SK-N-SH treated with all-trans-retinoic acid at 6 μM for 48 hours (cell line): ENCODE measurements at regions not wholly inside any gene's neighbourhood (a gene's known extent, or its start where the extent isn't known, plus 50 kb on each side); places are given as distances from the start of the nearest gene placed in this dataset.

Source experiments
- ATAC-seq: fragments of 200-7000 bp; cut with Tn5 transposase; 3 replicates; pipeline ENCODE4 v1.9.1; 2020; ENCODE audit warnings: mild to moderate bottlenecking, moderate library complexity
- ARNTL ChIP-seq: fragments of 450-650 bp; formaldehyde crosslinking; IDR thresholded peaks from 2 replicates; pipeline ENCODE4 v1.5.0; 2020; ENCODE audit warnings: low read depth, mild to moderate bottlenecking, moderate library complexity, borderline replicate concordance
- BACH2 ChIP-seq: fragments of 250-450 bp; sonication (Bioruptor Pico); IDR thresholded peaks from 2 replicates; pipeline ENCODE4 v1.9.0; 2021; ENCODE audit warnings: mild to moderate bottlenecking, borderline replicate concordance
- CSDC2 ChIP-seq: fragments of 250-450 bp; sonication (Bioruptor Pico); IDR thresholded peaks from 2 replicates; pipeline ENCODE4 v1.5.0; 2020; ENCODE audit warnings: mild to moderate bottlenecking, moderate library complexity
- ESRRG ChIP-seq: fragments of 250-450 bp; sonication (Bioruptor Pico); IDR thresholded peaks from 2 replicates; pipeline ENCODE4 v1.6.1; 2021; ENCODE audit warnings: mild to moderate bottlenecking
- GLIS3 ChIP-seq: fragments of 250-450 bp; sonication (Bioruptor Pico); IDR thresholded peaks from 2 replicates; pipeline ENCODE4 v1.5.0; 2020; ENCODE audit warnings: mild to moderate bottlenecking, moderate library complexity
- ISL1 ChIP-seq: fragments of 250-450 bp; sonication (Bioruptor Pico); IDR thresholded peaks from 2 replicates; pipeline ENCODE4 v2.1.2; 2022; ENCODE audit warnings: mild to moderate bottlenecking, moderate library complexity
- OSR1 ChIP-seq: fragments of 250-450 bp; sonication (Bioruptor Pico); IDR thresholded peaks from 2 replicates; pipeline ENCODE4 v1.8.0; 2022; ENCODE audit warnings: moderate library complexity, mild to moderate bottlenecking, inconsistent platforms
- PPARA ChIP-seq: fragments of 250-450 bp; sonication (Bioruptor Pico); IDR thresholded peaks from 2 replicates; pipeline ENCODE4 v1.5.0; 2020; ENCODE audit warnings: mild to moderate bottlenecking, borderline replicate concordance
- SNAI2 ChIP-seq: fragments of 250-450 bp; sonication (Bioruptor Pico); IDR thresholded peaks from 2 replicates; pipeline ENCODE4 v1.5.0; 2020; ENCODE audit warnings: mild to moderate bottlenecking, moderate library complexity
- TCF4 ChIP-seq: fragments of 250-450 bp; sonication (Bioruptor Pico); IDR thresholded peaks from 2 replicates; pipeline ENCODE4 v1.8.0; 2021; ENCODE audit warnings: mild to moderate bottlenecking, moderate library complexity, borderline replicate concordance
- ZC3H10 ChIP-seq: fragments of 250-450 bp; sonication (Bioruptor Pico); IDR thresholded peaks from 2 replicates; pipeline ENCODE4 v1.5.1; 2021; ENCODE audit warnings: mild to moderate bottlenecking, moderate library complexity
- ZFP3 ChIP-seq: fragments of 250-450 bp; sonication (Bioruptor Pico); IDR thresholded peaks from 2 replicates; pipeline ENCODE4 v1.5.0; 2020; ENCODE audit warnings: mild to moderate bottlenecking, moderate library complexity
- ZFP30 ChIP-seq: fragments of 450-650 bp; formaldehyde crosslinking; IDR thresholded peaks from 2 replicates; pipeline ENCODE4 v1.5.0; 2022; ENCODE audit warnings: mild to moderate bottlenecking, moderate library complexity
- ZNF565 ChIP-seq: fragments of 450-650 bp; formaldehyde crosslinking; conservative IDR thresholded peaks from 2 replicates; pipeline ENCODE4 v1.5.0; 2020; ENCODE audit warnings: low read depth, mild to moderate bottlenecking, moderate library complexity
- ZNF70 ChIP-seq: fragments of 450-650 bp; formaldehyde crosslinking; IDR thresholded peaks from 2 replicates; pipeline ENCODE4 v1.5.0; 2020; ENCODE audit warnings: mild to moderate bottlenecking, moderate library complexity
- ZNF8 ChIP-seq: fragments of 450-650 bp; formaldehyde crosslinking; IDR thresholded peaks from 2 replicates; pipeline ENCODE4 v1.5.0; 2020; ENCODE audit warnings: mild to moderate bottlenecking, moderate library complexity
- TF ChIP-seq, protein P1 (sequence below): fragments of 250-450 bp; sonication (Bioruptor Pico); IDR thresholded peaks from 2 replicates; pipeline ENCODE4 v1.8.0; 2021; ENCODE audit warnings: low read depth, mild to moderate bottlenecking, moderate library complexity, borderline replicate concordance
- TF ChIP-seq, protein P2 (sequence below): fragments of 250-450 bp; sonication (Bioruptor Pico); IDR thresholded peaks from 2 replicates; pipeline ENCODE4 v1.8.0; 2020; ENCODE audit warnings: mild to moderate bottlenecking, moderate library complexity, borderline replicate concordance
- TF ChIP-seq, protein P3 (sequence below): fragments of 250-450 bp; sonication (Bioruptor Pico); IDR thresholded peaks from 2 replicates; pipeline ENCODE4 v1.5.1; 2020; ENCODE audit warnings: low read depth, mild to moderate bottlenecking, moderate library complexity

DNA sequence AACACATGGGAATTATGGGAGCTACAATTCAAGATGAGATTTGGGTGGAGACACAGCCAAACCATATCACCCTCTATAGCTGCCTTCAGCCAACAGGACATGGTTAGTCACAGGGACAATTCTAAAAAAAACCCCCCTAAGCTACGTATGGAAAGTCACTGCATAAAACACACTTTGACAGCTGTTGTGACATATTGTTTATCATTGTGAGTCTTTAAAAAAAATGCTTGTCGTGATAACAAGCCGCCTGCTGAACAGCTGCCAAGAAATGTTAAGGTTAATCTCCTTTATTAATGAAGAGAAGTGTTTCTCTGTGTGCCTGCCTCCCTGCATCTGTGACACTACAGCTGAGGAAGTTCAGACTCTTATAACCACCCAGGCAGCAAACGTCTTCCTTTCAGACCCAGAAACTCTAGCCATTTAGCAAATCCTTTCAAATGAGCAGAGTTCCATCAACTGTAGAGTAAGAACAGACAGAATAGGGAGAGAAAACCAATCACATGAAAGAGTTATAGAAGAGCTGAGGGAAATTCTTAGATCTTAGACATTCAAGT is 1459.6 kb upstream of the TMEM132C start:
- TF ChIP-seq, protein P1, sequence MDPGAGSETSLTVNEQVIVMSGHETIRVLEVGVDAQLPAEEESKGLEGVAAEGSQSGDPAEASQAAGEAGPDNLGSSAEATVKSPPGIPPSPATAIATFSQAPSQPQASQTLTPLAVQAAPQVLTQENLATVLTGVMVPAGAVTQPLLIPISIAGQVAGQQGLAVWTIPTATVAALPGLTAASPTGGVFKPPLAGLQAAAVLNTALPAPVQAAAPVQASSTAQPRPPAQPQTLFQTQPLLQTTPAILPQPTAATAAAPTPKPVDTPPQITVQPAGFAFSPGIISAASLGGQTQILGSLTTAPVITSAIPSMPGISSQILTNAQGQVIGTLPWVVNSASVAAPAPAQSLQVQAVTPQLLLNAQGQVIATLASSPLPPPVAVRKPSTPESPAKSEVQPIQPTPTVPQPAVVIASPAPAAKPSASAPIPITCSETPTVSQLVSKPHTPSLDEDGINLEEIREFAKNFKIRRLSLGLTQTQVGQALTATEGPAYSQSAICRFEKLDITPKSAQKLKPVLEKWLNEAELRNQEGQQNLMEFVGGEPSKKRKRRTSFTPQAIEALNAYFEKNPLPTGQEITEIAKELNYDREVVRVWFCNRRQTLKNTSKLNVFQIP (CRISPR knock-in tag) = no peak
- TF ChIP-seq SNAI2 (CRISPR knock-in tag) (no peak), TCF4 (CRISPR knock-in tag) (no peak), ZNF70 (CRISPR knock-in tag) (no peak), ZNF8 (CRISPR knock-in tag) (no peak), ZC3H10 (CRISPR knock-in tag) (no peak), ZFP3 (no peak), ISL1 (CRISPR knock-in tag) (no peak), OSR1 (CRISPR knock-in tag) (no peak), BACH2 (no peak), GLIS3 (CRISPR knock-in tag) (no peak), ARNTL (CRISPR knock-in tag) (no peak)
- TF ChIP-seq, protein P2, sequence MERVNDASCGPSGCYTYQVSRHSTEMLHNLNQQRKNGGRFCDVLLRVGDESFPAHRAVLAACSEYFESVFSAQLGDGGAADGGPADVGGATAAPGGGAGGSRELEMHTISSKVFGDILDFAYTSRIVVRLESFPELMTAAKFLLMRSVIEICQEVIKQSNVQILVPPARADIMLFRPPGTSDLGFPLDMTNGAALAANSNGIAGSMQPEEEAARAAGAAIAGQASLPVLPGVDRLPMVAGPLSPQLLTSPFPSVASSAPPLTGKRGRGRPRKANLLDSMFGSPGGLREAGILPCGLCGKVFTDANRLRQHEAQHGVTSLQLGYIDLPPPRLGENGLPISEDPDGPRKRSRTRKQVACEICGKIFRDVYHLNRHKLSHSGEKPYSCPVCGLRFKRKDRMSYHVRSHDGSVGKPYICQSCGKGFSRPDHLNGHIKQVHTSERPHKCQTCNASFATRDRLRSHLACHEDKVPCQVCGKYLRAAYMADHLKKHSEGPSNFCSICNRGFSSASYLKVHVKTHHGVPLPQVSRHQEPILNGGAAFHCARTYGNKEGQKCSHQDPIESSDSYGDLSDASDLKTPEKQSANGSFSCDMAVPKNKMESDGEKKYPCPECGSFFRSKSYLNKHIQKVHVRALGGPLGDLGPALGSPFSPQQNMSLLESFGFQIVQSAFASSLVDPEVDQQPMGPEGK (CRISPR knock-in tag) = no peak
- TF ChIP-seq, protein P3, sequence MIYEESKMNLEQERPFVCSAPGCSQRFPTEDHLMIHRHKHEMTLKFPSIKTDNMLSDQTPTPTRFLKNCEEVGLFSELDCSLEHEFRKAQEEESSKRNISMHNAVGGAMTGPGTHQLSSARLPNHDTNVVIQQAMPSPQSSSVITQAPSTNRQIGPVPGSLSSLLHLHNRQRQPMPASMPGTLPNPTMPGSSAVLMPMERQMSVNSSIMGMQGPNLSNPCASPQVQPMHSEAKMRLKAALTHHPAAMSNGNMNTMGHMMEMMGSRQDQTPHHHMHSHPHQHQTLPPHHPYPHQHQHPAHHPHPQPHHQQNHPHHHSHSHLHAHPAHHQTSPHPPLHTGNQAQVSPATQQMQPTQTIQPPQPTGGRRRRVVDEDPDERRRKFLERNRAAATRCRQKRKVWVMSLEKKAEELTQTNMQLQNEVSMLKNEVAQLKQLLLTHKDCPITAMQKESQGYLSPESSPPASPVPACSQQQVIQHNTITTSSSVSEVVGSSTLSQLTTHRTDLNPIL (CRISPR knock-in tag) = no peak
- TF ChIP-seq, all 23 proteins: peak for 0
- no peak for ATAC-seq

DNA sequence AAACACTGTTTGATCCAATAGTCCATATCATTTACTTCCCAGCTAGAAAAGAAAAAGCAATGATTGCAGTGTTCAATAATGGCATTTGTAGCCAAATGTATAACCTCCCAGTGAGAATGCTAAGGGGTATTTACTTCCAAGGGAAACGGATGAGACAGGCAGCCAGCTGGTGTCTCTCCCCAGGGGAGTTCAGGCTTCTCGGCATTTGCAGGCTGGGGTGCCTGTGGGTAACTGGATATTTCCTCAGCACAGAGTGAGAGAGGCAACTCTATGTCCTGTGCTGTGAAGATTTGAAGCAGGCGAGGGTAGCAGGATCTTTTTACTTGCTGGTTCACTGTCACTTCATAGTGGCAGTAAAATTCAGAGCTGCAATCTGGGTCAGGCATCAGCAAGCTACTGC is 1455.6 kb upstream of the TMEM132C start:
- no peak for ATAC-seq

DNA sequence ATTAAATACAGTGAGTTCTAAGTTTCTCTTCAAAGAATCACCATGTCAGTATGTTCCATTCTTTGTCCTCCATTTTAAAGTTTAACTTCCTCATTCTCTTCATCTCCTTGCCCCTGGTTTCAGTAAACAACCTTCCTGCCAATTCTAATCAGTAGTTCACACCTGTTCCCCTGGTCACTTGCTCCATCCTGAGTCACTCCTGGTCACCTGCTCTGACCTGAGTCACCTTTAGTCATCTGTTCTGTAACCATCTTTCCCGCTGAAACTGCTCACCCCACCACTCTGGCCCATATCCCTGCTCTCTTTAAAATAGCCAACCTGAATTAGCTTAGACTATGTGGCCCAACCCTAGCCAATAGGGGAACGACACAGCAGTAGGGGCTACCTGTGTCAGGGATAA is 1447.4 kb upstream of the TMEM132C start:
- ATAC-seq = no peak

More for the DNA sequence above, 1455.6 kb upstream of the TMEM132C start:
- TF ChIP-seq PPARA (CRISPR knock-in tag) (no peak), ZNF70 (CRISPR knock-in tag) (no peak), ZNF565 (no peak), CSDC2 (CRISPR knock-in tag) (no peak), GLIS3 (CRISPR knock-in tag) (no peak), BACH2 (no peak), ZFP30 (CRISPR knock-in tag) (no peak)
- TF ChIP-seq, protein P3 (CRISPR knock-in tag) = no peak
- TF ChIP-seq, protein P1 (CRISPR knock-in tag) = no peak
- TF ChIP-seq, protein P2 (CRISPR knock-in tag) = no peak

More for the DNA sequence above, 1447.4 kb upstream of the TMEM132C start:
- TF ChIP-seq ISL1 (CRISPR knock-in tag) (no peak), ZFP3 (no peak), TCF4 (CRISPR knock-in tag) (no peak), ESRRG (CRISPR knock-in tag) (no peak), OSR1 (CRISPR knock-in tag) (no peak), CSDC2 (CRISPR knock-in tag) (no peak), ZNF70 (CRISPR knock-in tag) (no peak), ARNTL (CRISPR knock-in tag) (no peak), ZFP30 (CRISPR knock-in tag) (no peak)
- TF ChIP-seq, protein P1 (CRISPR knock-in tag) = no peak
- TF ChIP-seq, all 23 proteins: peak for 0
